DMS153 treated with DMSO at 0.1 percent for 48 hours (cell line): ENCODE measurements at regions not wholly inside any gene's neighbourhood (a gene's known extent, or its start where the extent isn't known, plus 50 kb on each side); places are given as distances from the start of the nearest gene placed in this dataset.
"Not testable (repeated sequence)": the region's sequence is repeated elsewhere in the genome, so short reads cannot be mapped to it uniquely, and the experiment has no call there.

ENCODE experiments used
- DNase-seq: peaks from one replicate; lab custom pipeline; 2025; ENCODE audit not compliant: unreplicated experiment; lab: John Stamatoyannopoulos, UW

- no peak for DNase-seq
These were observed 120.6 kb upstream of the JADE1 start for GRCh38 chr4:128688846-128689437.

DNA sequence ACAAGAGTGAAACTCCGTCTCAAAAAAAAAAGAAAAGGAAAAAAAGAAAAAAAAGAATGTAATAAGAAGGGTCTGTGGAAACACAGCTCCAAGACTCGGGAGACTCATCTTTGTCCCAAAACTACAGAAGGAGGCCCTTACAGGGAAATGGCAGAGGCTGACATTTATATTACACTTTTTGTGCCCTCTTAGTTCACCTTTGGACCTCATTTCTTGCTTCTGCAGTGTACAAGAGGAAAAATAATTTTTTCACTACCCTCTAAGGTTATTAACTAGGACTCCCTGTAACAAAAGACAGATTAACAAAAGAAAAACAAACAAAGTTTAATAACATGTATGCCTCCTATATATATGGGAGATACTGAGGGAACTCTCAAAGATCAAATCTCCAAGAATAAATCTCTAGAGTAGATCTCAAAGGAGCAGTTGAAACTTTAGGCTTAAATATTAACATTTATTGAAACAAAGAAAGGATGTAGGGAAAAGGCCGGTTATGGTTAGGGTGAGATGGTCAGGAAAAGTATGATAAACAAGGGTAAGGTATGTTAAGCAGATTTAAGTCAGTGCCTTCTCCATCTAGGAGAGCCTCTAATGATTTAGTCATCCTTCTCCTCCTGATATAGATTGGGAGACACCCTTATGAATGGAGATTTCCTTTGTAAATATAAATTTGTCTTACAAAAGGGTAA lies 121.3 kb upstream of the JADE1 start:
- DNase-seq, result no peak

DNA sequence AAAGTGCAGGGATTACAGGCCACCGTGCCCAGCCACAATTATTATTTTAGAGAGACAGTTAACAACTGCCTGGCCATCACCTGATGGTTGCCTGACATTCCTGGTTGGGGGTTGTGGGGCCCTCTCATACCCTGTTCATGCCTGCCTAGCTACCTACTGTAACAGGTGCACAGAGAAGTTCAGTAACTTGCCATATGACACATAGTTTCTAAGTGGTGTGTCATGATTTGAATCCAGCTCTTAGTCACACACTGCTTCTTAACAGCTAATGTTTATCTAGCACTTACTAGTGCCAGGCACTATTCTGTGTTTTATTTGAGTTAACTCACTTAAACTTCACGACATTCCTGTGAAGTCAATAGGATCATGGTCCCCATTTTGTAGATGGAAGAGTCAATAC lies 122.7 kb upstream of the JADE1 start:
- DNase-seq, result no peak

- DNase-seq, result no peak
These were observed 123.5 kb upstream of the JADE1 start for GRCh38 chr4:128686032-128686465.

DNA sequence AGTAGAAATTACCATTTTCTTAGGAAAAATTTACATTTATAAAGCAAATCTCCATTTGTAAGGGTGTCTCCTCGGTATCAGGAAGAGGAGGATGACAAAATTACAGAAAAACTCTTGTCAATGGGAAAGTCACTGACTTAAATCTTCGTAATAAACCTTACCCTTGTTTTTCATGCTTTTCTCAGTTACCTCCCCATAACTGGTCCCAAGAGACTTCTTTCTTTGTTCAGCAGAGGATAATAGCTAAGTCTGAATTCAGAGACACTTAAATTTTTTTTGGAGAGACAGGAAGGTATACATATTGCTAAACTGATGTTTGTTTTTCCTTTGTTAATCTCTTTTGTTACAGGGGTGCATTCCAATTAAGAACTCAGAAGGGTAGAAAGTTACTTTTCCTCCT lies 125.5 kb upstream of the JADE1 start:
- no peak for DNase-seq

GRCh38 chr4:128682942-128683666 lies 126.4 kb upstream of the JADE1 start:
- no peak for DNase-seq

GRCh38 chr4:128676095-128676494 lies 133.4 kb upstream of the JADE1 start:
- DNase-seq, result no peak

GRCh38 chr4:128675083-128675482 lies 134.4 kb upstream of the JADE1 start:
- DNase-seq, result no peak

DNA sequence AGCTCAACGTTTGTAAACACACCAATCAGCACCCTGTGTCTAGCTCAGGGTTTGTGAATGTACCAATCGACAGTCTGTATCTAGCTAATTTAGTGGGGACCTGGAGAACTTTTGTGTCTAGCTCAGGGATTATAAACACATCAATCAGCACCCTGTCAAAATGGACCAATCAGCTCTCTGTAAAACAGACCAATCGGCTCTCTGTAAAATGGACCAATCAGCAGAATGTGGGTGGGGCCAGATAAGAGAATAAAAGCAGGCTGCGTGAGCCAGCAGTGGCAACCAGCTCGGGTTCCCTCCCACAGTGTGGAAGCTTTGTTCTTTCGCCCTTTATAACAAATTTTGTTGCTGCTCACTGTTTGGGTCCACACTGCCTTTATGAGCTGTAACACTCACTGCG lies 136.3 kb upstream of the JADE1 start:
- not testable (repeated sequence) for DNase-seq

- not testable (repeated sequence) for DNase-seq
These were observed 136.9 kb upstream of the JADE1 start for GRCh38 chr4:128672596-128672995.

- DNase-seq, result no peak
These were observed 139.0 kb upstream of the JADE1 start for GRCh38 chr4:128670513-128670912.

GRCh38 chr4:128668566-128668965 lies 140.9 kb upstream of the JADE1 start:
- no peak for DNase-seq

DNA sequence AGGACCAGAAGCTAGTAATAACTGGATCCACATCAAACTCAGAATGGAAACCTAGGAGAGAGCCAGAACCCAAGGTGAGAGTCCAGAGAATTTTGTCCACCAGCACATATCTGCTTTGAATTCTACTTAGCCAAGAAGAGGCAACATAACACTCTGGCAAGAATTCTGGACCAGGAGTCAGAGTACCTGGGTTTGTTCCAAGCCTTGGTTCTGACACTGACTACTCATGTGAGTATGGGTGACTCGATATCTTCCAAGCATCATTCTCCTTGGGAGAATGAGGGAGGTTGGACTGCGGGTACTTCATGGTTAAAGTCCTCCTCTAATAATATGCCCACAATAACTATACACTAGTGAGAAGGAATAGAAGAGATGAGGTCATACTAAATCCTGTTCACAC lies 144.0 kb upstream of the JADE1 start:
- DNase-seq, result no peak

DNA sequence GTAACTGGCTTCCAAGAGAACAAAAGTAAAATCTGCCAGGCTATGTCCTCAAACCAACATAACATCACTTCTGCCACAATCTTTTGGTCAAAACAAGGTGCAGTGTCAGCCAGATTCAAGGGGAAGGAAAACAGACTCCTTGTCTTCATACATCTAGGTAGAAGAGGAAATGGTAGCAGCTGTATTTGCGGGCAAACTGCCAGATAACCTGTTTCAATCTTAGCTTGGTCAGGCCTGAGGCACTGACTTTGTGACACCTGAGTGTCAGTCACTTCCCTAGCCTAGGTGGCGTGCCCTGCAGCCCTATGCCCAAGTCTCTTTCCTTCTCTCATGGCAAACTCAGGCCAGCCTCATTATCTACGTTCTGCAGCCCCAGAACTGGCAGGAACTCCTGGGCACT lies 146.2 kb upstream of the JADE1 start:
- no peak for DNase-seq

GRCh38 chr4:128661479-128661878 lies 148.0 kb upstream of the JADE1 start:
- DNase-seq, result no peak

GRCh38 chr4:128660361-128661215 lies 148.9 kb upstream of the JADE1 start:
- DNase-seq, result no peak

GRCh38 chr4:128658214-128658631 lies 151.3 kb upstream of the JADE1 start:
- no peak for DNase-seq

- no peak for DNase-seq
These were observed 151.9 kb upstream of the JADE1 start for GRCh38 chr4:128657638-128658037.

- no peak for DNase-seq
These were observed 155.0 kb upstream of the JADE1 start for GRCh38 chr4:128654465-128654864.

- no peak for DNase-seq
These were observed 155.7 kb upstream of the JADE1 start for GRCh38 chr4:128653527-128654444.
